Left renal pelvis (tissue), 4 donors: ENCODE measurements at regions not wholly inside any gene's neighbourhood (a gene's known extent, or its start where the extent isn't known, plus 50 kb on each side); places are given as distances from the start of the nearest gene placed in this dataset.
"Not testable (repeated sequence)": the region's sequence is repeated elsewhere in the genome, so short reads cannot be mapped to it uniquely, and the experiment has no call there.

Source experiments
- DNase-seq, 4 donors: peaks; one replicate each; pipeline ENCODE4 v3.0.0-alpha.2; 2013; ENCODE audit warnings: low read depth in 4 of 4, low spot score in 3 of 4

- DNase-seq, result no peak
Measured at GRCh38 chr14:48229091-48229490, 553.7 kb upstream of the MDGA2 start.

GRCh38 chr14:48193893-48194292, 518.5 kb upstream of the MDGA2 start:
- DNase-seq, result no peak

- DNase-seq, result not testable (repeated sequence)
Measured at GRCh38 chr14:48149624-48150023, 474.2 kb upstream of the MDGA2 start.

GRCh38 chr14:48140804-48141203, 465.4 kb upstream of the MDGA2 start:
- DNase-seq, result no peak

- DNase-seq, result no peak
Measured at GRCh38 chr14:48129472-48129871, 454.1 kb upstream of the MDGA2 start.

- DNase-seq, result no peak
Measured at GRCh38 chr14:48127674-48128073, 452.3 kb upstream of the MDGA2 start.

- DNase-seq, result no peak
Measured at GRCh38 chr14:48125654-48126053, 450.2 kb upstream of the MDGA2 start.

- no peak for DNase-seq
Measured at GRCh38 chr14:48113713-48114112, 438.3 kb upstream of the MDGA2 start.

GRCh38 chr14:48111151-48111550, 435.7 kb upstream of the MDGA2 start:
- no peak for DNase-seq

- DNase-seq, result no peak
Measured at GRCh38 chr14:48107646-48108045, 432.2 kb upstream of the MDGA2 start.

- DNase-seq, result no peak
Measured at GRCh38 chr14:48096897-48097296, 421.5 kb upstream of the MDGA2 start.

- no peak for DNase-seq
Measured at GRCh38 chr14:48086516-48086915, 411.1 kb upstream of the MDGA2 start.

- no peak for DNase-seq
Measured at GRCh38 chr14:48075487-48075886, 400.1 kb upstream of the MDGA2 start.

- no peak for DNase-seq
Measured at GRCh38 chr14:48052973-48053372, 377.6 kb upstream of the MDGA2 start.

- DNase-seq, result no peak
Measured at GRCh38 chr14:48035836-48036235, 360.4 kb upstream of the MDGA2 start.

GRCh38 chr14:48027115-48027514, 351.7 kb upstream of the MDGA2 start:
- DNase-seq, result no peak

- DNase-seq, result no peak
Measured at GRCh38 chr14:48023881-48024280, 348.5 kb upstream of the MDGA2 start.

- DNase-seq, result not testable (repeated sequence)
Measured at GRCh38 chr14:48011484-48011883, 336.1 kb upstream of the MDGA2 start.

- no peak for DNase-seq
Measured at GRCh38 chr14:48008646-48009045, 333.2 kb upstream of the MDGA2 start.

- DNase-seq, result no peak
Measured at GRCh38 chr14:48005986-48006385, 330.6 kb upstream of the MDGA2 start.

- no peak for DNase-seq
Measured at GRCh38 chr14:47993883-47994282, 318.5 kb upstream of the MDGA2 start.

GRCh38 chr14:47988175-47988574, 312.8 kb upstream of the MDGA2 start:
- no peak for DNase-seq

- no peak for DNase-seq
Measured at GRCh38 chr14:47978871-47979270, 303.5 kb upstream of the MDGA2 start.

GRCh38 chr14:47976139-47976538, 300.7 kb upstream of the MDGA2 start:
- DNase-seq, result no peak
